Mesenteric fat pad (tissue), 1 donor: ENCODE measurements at regions not wholly inside any gene's neighbourhood (a gene's known extent, or its start where the extent isn't known, plus 50 kb on each side); places are given as distances from the start of the nearest gene placed in this dataset.
"Not testable (repeated sequence)": the region's sequence is repeated elsewhere in the genome, so short reads cannot be mapped to it uniquely, and the experiment has no call there.

Experiments used
- DNase-seq: peaks from one replicate; pipeline ENCODE4 v3.0.0-alpha.2; 2020; ENCODE audit warnings: low spot score
- donor health status: DM: yes; HTN: yes; CAD: no.

- DNase-seq: no peak
Measured at GRCh38 chr1:196091397-196092135, 516.7 kb downstream of the KCNT2 start.

DNA sequence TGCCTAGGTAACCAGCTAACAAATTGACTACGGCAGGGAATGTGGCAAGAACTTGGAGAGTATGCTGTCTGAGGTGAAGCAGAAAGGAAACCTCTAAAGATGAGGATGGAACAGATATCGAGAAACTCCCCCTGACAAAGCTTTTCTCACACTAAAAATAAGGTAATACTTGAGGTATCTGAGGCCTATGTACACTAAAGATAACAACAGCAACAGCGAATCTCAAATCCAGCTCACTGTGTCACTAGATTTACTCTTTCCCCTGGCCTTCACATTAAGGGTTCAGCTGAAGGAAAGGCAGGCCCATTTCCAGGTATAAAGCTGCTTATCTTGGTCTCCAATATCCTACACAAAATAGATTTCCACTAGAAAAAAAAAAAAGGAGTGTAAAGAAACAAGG is 518.0 kb downstream of the KCNT2 start:
- no peak for DNase-seq

DNA sequence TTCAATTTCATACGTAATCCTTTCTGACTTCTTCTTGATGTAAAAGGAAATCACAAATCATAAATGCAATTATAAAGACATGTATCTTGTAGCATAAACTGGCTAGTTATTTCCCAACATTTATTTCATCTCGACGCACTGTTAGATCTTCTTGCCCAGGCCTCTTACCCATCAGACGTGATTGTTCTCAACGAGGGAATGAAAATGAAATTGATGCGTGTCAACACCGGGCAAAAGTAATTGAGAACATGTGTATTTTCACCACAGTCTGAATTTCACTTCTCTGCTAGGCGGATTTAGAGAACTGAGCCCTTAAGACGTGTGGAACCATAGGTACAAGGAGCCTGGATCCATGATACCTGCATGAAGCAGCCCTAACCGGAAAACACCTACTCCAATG is 519.7 kb downstream of the KCNT2 start:
- DNase-seq: no peak

GRCh38 chr1:196078691-196079090 is 529.5 kb downstream of the KCNT2 start:
- DNase-seq: no peak

GRCh38 chr1:196075621-196076020 is 532.6 kb downstream of the KCNT2 start:
- no peak for DNase-seq

GRCh38 chr1:196074182-196074581 is 534.1 kb downstream of the KCNT2 start:
- DNase-seq: no peak

GRCh38 chr1:196071447-196071846 is 536.8 kb downstream of the KCNT2 start:
- no peak for DNase-seq

DNA sequence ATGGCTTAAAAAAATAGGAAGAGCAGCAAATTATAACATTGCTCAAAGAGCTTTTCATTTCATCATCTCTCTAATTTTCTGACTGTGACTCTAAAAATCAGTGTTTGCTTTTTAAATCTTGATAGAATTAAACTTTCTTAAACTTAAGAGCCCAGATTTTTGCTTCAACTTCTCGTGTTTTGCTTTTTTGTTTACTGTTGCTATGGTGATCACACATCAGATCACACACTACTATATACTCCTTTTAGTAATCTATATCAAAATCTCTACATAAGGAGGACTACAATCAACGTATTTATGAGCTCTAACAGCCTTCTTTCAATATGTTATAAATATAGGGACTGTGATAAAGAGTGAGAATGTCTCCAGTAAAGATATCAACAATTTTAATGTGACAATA is 537.3 kb downstream of the KCNT2 start:
- no peak for DNase-seq

DNA sequence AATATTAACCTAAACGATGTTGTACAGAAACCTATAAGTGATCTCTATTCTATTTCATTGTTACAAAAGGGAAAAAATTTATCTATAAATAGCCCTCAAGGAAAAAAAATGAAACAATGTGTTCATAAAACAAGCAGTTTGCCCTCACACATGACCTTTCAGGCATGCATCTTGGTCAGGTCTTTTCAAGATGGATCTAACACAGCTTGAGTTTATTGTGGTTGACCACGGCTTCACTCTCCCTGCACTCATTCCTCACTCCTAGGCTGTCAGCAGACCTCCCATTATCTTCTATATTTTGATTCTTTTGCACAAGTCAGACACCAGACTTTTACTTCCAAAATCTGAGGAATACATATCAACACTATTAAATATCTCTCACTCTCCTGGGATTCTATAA is 544.3 kb downstream of the KCNT2 start:
- no peak for DNase-seq

GRCh38 chr1:196063294-196063693 is 544.9 kb downstream of the KCNT2 start:
- DNase-seq: no peak

GRCh38 chr1:196060539-196060938 is 547.7 kb downstream of the KCNT2 start:
- DNase-seq: no peak

GRCh38 chr1:196059210-196059609 is 549.0 kb downstream of the KCNT2 start:
- no peak for DNase-seq

- DNase-seq: no peak
Measured at GRCh38 chr1:196056966-196057365, 551.3 kb downstream of the KCNT2 start.

- DNase-seq: no peak
Measured at GRCh38 chr1:196049407-196049806, 558.8 kb downstream of the KCNT2 start.

DNA sequence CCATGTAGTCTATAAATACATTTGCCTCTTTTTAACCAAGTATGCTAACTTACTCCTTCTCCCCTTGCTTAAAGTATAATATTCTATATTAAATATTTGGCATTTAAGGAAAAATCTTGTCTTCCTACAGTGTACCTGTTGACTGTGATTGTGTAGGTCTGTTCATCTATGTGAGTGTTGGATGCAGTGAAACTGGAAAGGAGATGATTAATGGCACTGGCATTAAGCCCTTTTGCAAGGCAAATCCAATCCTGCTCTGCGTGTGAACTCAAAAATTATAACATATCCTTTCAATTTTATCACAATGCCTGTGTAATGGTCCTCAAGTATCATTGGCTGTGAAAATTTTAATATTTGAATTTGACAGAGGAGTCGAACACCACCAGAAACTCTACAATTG is 565.0 kb downstream of the KCNT2 start:
- DNase-seq: no peak

- no peak for DNase-seq
Measured at GRCh38 chr1:196034080-196034706, 574.0 kb downstream of the KCNT2 start.

- not testable (repeated sequence) for DNase-seq
Measured at GRCh38 chr1:196031387-196031786, 576.9 kb downstream of the KCNT2 start.

DNA sequence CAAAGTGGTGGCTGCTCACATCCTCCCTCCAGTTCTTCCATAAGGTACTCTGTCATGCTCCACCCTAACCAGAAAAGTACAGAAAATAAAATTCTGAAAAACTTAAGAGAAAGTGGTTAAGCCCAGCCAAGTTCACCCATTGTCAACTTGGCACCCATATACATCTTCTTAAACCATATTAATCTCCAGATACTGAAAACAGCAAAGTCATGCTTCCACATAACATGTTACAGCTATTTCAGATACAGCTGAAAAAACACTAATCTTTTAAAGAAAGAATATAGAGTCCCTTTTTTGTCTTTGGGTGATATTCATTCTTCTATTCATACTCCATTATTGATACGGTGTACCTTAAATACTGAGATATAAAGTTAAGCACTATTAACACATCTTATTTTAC is 577.8 kb downstream of the KCNT2 start:
- DNase-seq: no peak

- no peak for DNase-seq
Measured at GRCh38 chr1:196029410-196029809, 578.8 kb downstream of the KCNT2 start.

DNA sequence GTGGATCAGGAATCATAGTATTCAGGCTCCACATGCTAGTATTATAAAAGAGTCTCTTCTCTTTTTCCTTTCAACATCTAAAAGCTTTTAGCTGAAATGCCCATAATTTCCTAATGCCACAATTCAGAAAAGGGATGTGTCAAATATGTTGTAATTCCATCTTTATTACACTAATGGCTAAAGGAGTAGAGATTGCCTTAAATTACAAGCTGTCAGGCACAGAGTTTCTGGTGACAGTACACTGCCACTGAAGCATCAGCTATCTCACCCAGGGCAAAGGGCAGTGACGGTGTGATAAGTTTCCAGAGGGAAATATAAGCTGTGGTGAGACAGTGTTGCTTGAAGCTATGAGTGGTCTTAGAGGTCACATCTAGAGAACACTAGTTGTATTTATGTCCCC is 581.1 kb downstream of the KCNT2 start:
- no peak for DNase-seq

DNA sequence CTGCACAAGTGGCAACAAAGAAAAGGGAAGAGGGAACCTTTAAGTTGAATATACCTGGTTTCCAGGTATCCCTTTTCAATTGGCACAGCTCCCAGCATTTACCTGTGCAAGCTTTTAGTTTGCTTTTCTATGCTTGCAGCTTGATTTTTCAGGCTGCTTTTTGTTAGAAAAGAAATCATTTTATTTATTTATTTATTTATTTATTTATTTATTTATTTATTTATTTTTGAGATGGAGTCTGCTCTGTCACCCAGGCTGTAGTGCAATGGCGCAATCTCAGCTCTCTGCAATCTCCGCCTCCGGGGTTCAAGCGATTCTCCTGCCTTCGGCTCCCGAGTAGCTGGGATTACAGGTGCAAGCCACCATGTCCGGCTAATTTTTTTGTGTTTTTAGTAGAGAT is 587.1 kb downstream of the KCNT2 start:
- DNase-seq: not testable (repeated sequence)

- DNase-seq: no peak
Measured at GRCh38 chr1:196009362-196009761, 598.9 kb downstream of the KCNT2 start.

- DNase-seq: no peak
Measured at GRCh38 chr1:196007763-196008162, 600.5 kb downstream of the KCNT2 start.
